Activated T-helper 17 cell treated with anti-CD3 and anti-CD28 coated beads, Interleukin-2, amount 50 U/mL, for 72 hours (primary cell): ENCODE measurements at regions not wholly inside any gene's neighbourhood (a gene's known extent, or its start where the extent isn't known, plus 50 kb on each side); places are given as distances from the start of the nearest gene placed in this dataset.

Experiments used
- ATAC-seq: fragments of 150-1000 bp; cut with Tn5 transposase; replicated peaks from 2 replicates; pipeline ENCODE4 v1.10.0; 2021; ENCODE audit warnings: mild to moderate bottlenecking, moderate library complexity
- H3K27ac Mint-ChIP-seq: one replicate; pipeline ENCODE4 v1.8.0; 2022; ENCODE audit warnings: mixed read lengths
- H3K27me3 Mint-ChIP-seq: one replicate; pipeline ENCODE4 v1.8.0; 2022; ENCODE audit warnings: mixed read lengths
- H3K36me3 Mint-ChIP-seq: one replicate; pipeline ENCODE4 v1.8.0; 2022; ENCODE audit warnings: low read depth, mild to moderate bottlenecking, mixed read lengths
- H3K4me1 Mint-ChIP-seq: one replicate; pipeline ENCODE4 v1.8.0; 2022; ENCODE audit warnings: mixed read lengths
- H3K4me3 Mint-ChIP-seq: one replicate; pipeline ENCODE4 v1.8.0; 2022; ENCODE audit warnings: mild to moderate bottlenecking, mixed read lengths
- H3K9me3 Mint-ChIP-seq: one replicate; pipeline ENCODE4 v1.8.0; 2022; ENCODE audit warnings: mixed read lengths

DNA sequence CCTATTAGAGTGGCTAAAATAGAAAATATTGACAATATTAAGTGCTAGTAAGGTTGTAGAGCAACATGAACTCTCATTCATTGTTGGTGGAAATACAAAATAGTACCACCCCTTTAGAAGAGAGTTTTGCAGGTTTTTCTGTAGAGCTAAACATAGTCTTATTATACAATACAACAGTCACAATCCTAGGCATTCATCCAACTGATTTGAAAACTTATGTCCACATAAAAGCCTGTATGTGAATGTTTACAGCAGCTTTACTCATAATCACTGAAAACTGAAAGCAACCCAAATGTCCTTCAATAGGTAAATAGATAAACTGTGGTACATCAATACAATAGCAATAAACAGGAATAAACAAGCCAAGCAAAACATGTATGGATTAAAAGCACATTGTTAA is 127.2 kb upstream of the PRNP start:
- ATAC-seq = no peak
- H3K27ac Mint-ChIP-seq = no peak overlapping the region
- H3K9me3 Mint-ChIP-seq = no peaks in the 10 kb centered on the region
- H3K36me3 Mint-ChIP-seq = no peaks in the 10 kb centered on the region
- H3K27me3 Mint-ChIP-seq = peaks cover 41% of the 10 kb centered on the region
- no peaks in the 10 kb centered on the region for H3K4me1 Mint-ChIP-seq
- H3K4me3 Mint-ChIP-seq = no peak overlapping the region

DNA sequence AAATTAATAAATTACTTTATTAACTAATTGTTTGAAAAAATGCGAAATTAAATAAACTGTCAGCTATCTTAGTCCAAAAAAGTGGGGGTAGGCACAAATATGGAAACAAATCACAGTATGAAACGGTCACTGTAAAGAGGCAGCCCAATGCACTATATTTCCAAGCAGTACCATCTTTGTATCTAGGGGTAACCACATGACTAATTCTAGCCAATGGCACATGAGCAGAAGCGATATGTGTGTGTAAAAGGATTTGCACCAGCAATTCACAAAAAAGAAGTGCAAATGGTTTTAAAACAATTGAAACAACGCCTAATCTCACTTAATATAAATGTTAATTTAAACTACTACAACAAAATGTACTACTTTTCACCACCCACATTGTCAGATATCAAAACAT is 129.5 kb upstream of the PRNP start:
- Mint-ChIP-seq H3K36me3 (no peaks in the 10 kb centered on the region), H3K9me3 (no peaks in the 10 kb centered on the region), H3K27me3 (peaks cover 38% of the 10 kb centered on the region), H3K4me1 (no peaks in the 10 kb centered on the region), H3K4me3 (no peak overlapping the region), H3K27ac (no peak overlapping the region)
- ATAC-seq = no peak

DNA sequence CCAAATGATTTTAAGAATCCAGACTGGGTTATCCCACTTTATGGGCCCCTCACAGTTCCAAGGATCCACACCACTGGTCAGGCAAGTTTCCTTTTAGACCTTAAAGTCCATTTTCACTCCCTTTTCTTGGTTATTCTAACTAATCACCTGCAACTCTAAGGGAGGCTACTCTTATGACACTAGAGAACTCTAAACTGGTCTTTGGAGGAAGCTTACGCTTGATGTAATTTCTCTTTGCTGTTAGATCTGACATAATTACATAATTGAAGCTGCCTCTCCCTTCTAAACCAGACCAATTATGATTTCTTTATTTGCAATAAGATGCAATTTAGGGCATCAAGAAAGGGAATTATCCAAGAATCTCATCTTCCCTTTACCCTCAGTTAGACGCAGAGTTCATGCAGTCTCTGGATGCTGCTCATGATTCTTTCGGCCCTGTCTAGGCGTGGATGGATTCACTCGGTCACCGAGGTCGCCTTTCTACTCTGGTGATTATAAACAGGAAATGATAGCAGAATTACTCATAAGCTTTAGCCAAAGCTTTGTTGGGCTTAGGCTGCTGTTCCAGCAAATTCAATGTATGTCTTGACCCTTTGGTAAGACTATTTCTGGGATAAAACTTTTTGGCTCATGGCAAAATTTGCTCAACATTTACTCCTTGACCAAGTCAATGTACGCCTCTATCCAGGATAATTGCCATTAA is 130.9 kb upstream of the PRNP start:
- Mint-ChIP-seq H3K27me3 (peaks cover 45% of the 10 kb centered on the region), H3K4me3 (no peak overlapping the region), H3K9me3 (no peaks in the 10 kb centered on the region), H3K4me1 (no peaks in the 10 kb centered on the region), H3K27ac (no peak overlapping the region), H3K36me3 (no peaks in the 10 kb centered on the region)
- ATAC-seq = no peak

DNA sequence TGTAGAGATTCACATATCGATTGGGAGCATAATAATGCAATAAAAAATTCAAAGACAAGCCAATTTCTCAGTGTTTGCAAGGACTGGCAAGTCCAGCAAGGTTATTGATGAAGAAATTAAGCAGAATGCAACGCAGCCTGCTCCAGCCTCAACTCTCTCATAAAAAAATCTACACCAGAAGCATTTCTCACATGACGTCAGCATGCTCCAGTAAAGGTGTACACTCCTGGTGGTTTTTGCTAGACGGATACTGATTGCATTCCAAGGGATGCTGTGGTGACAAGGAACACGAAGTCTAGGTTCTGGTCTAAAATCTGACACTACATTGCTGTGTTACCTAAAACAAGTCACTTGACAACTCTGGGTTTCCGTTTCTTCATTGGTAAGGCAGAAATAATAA is 131.9 kb upstream of the PRNP start:
- Mint-ChIP-seq H3K9me3 (no peaks in the 10 kb centered on the region), H3K27me3 (peaks cover 44% of the 10 kb centered on the region), H3K36me3 (no peaks in the 10 kb centered on the region), H3K4me3 (no peak overlapping the region), H3K4me1 (no peaks in the 10 kb centered on the region), H3K27ac (no peak overlapping the region)
- ATAC-seq = no peak

DNA sequence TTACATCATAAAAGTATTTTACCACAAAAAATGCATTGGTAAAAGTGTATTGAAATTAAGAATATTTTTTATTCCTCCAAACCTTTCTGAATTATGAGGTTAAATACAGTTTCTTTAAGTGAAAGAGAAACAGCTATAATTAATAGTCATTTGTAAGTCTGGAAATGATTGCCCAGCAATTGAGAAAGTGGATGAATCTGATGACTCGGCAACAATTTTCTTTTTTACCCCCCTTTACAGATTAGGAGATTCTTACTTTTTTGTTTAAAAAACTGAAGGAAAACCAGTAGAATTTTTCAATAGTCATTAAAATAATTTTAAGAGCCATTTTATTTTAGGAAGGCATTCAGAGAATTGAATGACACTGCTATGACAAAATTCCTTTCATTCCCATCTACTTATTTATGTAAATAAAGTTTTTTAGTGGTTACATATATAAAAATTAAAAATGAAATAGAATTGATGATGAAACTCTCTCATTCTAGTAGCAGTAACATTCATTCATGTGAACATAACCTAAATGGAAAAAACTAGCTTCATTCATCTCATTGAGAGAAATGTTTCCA is 134.1 kb upstream of the PRNP start:
- Mint-ChIP-seq H3K27me3 (peaks cover 45% of the 10 kb centered on the region), H3K9me3 (no peaks in the 10 kb centered on the region), H3K27ac (no peak overlapping the region), H3K36me3 (no peaks in the 10 kb centered on the region), H3K4me3 (no peak overlapping the region), H3K4me1 (no peaks in the 10 kb centered on the region)
- ATAC-seq = no peak

DNA sequence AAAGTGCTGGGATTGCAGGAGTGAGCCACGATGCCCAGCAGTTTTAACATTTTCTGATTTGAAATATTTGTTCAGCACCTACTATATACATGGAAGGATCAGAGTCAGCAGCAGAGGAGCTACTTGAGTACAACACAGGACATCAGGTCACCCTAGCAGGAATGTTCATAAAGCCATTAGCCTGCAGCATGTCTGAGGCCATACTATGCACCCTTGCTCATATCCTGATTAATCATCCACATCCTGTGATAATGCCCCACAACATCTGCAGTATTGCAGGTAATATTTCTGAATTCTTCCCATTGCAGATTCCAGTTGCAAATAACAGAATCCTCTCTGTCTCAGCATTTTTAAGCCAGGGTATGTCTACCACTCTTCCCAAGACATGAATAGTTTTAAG is 135.5 kb upstream of the PRNP start:
- ATAC-seq = no peak
- Mint-ChIP-seq H3K27ac (no peak overlapping the region), H3K4me3 (no peak overlapping the region), H3K27me3 (peaks cover 56% of the 10 kb centered on the region), H3K9me3 (no peaks in the 10 kb centered on the region), H3K4me1 (no peaks in the 10 kb centered on the region), H3K36me3 (no peaks in the 10 kb centered on the region)

DNA sequence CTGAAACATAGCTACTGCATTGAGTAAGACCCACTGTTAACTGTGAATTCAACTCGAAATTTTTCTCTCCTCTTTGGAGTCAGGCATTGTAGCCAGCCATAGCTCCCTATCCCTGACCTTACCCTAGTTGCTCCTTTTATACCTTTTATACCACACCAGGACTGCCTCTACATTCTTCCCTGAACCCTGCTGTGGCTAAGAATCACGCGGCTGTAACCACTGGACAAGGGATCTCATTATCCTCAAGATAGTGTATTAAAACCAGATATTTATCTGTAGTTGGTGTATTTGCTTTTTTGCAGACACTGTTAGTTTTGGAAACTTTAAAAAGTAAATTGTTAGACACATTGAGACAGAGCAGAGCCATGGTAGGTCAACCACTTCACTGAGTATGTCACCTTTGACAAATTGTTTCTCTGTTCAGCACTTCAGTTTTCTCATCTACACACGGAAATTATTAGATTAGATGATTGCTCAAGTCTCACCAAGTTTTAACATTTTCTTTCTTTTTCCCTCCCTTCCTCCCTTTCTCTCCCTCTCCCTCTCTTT is 136.5 kb upstream of the PRNP start:
- H3K4me3 Mint-ChIP-seq = no peak overlapping the region
- H3K27me3 Mint-ChIP-seq = peaks cover 55% of the 10 kb centered on the region
- no peak for ATAC-seq
- no peaks in the 10 kb centered on the region for H3K4me1 Mint-ChIP-seq
- H3K9me3 Mint-ChIP-seq = no peaks in the 10 kb centered on the region
- H3K36me3 Mint-ChIP-seq = no peaks in the 10 kb centered on the region
- no peak overlapping the region for H3K27ac Mint-ChIP-seq

DNA sequence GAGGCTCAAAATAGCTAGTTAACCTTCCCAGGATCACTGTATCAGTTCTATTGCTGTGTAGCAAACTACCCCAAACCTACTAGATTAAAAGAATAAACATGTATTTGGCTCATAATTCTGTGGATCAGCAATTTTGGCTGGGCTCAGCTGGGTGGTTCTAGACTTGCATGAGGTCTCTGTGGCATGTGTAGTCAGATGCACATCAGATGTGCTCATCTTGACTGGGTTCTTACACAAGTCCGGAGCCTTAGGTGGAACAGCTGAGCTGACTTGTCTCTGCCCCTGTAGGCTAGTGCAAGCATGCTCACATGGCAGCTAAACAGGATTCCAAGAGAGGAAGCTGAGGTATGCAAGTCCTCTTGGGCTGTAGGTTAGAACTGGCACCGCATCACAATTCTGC is 137.7 kb upstream of the PRNP start:
- Mint-ChIP-seq H3K27ac (no peak overlapping the region), H3K27me3 (peaks cover 57% of the 10 kb centered on the region), H3K36me3 (no peaks in the 10 kb centered on the region), H3K9me3 (no peaks in the 10 kb centered on the region), H3K4me1 (no peaks in the 10 kb centered on the region), H3K4me3 (no peak overlapping the region)
- no peak for ATAC-seq

DNA sequence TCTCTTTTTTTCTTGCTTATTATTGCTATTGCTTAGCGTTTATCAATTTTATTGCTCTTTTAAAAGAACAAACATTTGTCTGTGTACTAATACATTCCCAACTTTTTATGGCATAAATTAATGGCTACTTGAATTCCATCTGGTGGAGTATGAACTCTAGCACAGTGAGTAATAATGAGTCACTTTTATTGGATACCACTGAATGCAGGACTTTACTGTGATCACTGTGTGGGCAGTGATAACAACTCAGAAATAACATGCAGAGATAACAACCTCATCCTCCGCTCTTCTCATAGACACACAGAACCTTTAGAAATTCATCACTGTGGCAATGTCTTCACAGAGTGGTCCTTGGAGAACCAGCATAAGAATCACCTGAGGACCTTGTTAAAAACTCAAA is 139.5 kb upstream of the PRNP start:
- H3K4me1 Mint-ChIP-seq = no peaks in the 10 kb centered on the region
- H3K4me3 Mint-ChIP-seq = no peak overlapping the region
- no peaks in the 10 kb centered on the region for H3K36me3 Mint-ChIP-seq
- H3K9me3 Mint-ChIP-seq = no peaks in the 10 kb centered on the region
- no peak for ATAC-seq
- H3K27ac Mint-ChIP-seq = no peak overlapping the region
- H3K27me3 Mint-ChIP-seq = peaks cover 55% of the 10 kb centered on the region

DNA sequence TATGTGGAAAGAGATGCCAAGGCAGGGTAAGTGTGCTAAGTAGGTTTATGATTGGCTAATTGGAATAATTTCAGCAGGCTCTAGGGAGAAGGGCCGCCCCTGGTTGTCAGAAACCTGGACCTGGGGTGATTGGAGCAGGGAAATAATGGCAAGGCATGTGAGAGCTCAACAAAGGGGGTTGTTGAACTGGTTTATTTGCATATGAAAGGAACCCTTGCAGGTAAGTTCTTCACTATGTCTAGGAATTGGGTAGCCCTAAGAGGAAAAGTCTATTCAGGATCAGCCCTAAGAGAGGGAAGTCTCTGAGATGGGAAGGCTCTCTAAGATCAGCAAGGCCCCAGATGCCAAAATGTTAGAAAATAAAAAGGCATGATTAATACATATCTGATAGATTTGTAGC is 139.9 kb upstream of the PRNP start:
- Mint-ChIP-seq H3K27me3 (peaks cover 51% of the 10 kb centered on the region), H3K4me3 (no peak overlapping the region), H3K27ac (no peak overlapping the region), H3K4me1 (no peaks in the 10 kb centered on the region), H3K36me3 (no peaks in the 10 kb centered on the region), H3K9me3 (no peaks in the 10 kb centered on the region)
- no peak for ATAC-seq

DNA sequence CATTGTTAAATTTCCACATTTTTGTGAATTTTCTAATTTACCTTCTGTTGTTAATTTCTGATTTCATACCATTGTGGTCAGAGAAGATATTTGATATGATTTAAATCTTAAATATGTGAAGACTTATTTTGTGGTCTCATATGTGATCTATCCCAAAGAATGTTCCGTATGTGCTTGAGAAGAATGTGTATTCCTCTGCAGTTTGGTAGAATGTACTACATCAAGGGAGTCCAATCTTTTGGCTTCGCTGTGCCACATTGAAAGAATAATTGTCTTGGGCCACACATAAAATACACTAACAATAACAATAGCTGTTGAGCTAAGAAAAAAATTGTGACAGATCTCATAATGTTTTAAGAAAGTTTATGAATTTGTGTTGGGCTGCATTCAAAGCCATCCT is 140.7 kb upstream of the PRNP start:
- no peaks in the 10 kb centered on the region for H3K4me1 Mint-ChIP-seq
- H3K9me3 Mint-ChIP-seq = no peaks in the 10 kb centered on the region
- no peak overlapping the region for H3K27ac Mint-ChIP-seq
- no peak overlapping the region for H3K4me3 Mint-ChIP-seq
- no peaks in the 10 kb centered on the region for H3K36me3 Mint-ChIP-seq
- peaks cover 50% of the 10 kb centered on the region for H3K27me3 Mint-ChIP-seq
- ATAC-seq = no peak

DNA sequence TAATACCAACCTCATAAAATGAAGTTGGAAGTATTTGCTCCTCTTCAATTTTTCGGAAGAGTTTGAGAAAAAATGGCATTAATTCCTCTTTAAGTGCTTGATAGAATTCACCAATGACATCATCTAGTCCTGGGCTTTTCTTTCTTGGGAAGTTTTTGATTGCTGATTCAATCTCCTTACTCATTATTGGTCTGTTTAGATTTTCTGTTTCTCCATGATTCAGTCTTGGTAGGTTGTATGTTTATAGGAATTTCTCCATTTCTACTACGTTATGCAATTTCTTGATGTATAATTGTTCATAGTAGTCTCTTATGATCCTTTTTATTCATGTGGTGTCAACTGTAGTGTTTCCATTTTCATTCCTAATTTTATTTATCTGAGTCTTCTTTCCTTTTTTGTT is 141.5 kb upstream of the PRNP start:
- no peak for ATAC-seq
- Mint-ChIP-seq H3K27me3 (peaks cover 49% of the 10 kb centered on the region), H3K4me1 (no peaks in the 10 kb centered on the region), H3K9me3 (no peaks in the 10 kb centered on the region), H3K36me3 (no peaks in the 10 kb centered on the region), H3K27ac (no peak overlapping the region), H3K4me3 (no peak overlapping the region)

DNA sequence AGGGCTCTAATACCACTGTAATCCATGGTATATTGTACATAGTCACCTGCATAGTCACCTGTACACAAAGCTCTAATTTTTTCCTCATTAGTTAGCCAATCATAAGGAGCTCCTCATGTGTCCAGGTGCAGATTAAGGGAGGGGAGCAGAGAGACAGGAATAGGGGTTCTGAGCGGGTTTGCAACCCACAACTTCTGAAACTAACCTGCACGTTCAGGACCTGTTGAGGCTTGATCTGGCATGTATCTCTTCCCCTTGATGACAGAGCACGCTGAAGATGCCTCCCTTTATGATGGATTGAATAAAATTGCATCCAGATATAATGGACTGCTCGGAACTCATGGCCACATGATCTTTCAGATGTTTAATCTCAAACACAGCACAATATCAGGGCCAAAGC is 144.0 kb upstream of the PRNP start:
- no peak overlapping the region for H3K27ac Mint-ChIP-seq
- no peaks in the 10 kb centered on the region for H3K9me3 Mint-ChIP-seq
- peaks cover 46% of the 10 kb centered on the region for H3K27me3 Mint-ChIP-seq
- no peak overlapping the region for H3K4me3 Mint-ChIP-seq
- no peak for ATAC-seq
- no peaks in the 10 kb centered on the region for H3K4me1 Mint-ChIP-seq
- no peaks in the 10 kb centered on the region for H3K36me3 Mint-ChIP-seq

DNA sequence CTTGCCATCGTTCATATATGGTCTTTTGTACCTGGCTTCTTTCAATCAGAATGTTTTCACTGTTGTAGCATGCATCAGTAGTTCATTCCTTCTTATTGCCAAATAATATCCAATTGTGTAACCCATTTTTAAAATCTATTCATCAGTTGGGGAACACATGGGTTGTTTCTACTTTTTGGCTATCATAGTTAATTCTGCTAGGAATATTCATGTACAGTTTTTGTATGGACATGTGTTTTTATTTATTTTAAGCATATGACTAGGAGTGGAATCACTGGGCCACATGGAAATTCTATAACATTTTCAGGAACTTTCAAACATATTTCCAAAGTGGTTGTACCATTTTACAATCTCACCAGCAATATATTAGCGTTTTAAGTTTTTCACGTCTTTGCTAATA is 151.9 kb upstream of the PRNP start:
- no peak for ATAC-seq
- Mint-ChIP-seq H3K4me3 (no peak overlapping the region), H3K27ac (no peak overlapping the region), H3K36me3 (no peaks in the 10 kb centered on the region), H3K27me3 (peaks cover 41% of the 10 kb centered on the region), H3K9me3 (no peaks in the 10 kb centered on the region), H3K4me1 (no peaks in the 10 kb centered on the region)

DNA sequence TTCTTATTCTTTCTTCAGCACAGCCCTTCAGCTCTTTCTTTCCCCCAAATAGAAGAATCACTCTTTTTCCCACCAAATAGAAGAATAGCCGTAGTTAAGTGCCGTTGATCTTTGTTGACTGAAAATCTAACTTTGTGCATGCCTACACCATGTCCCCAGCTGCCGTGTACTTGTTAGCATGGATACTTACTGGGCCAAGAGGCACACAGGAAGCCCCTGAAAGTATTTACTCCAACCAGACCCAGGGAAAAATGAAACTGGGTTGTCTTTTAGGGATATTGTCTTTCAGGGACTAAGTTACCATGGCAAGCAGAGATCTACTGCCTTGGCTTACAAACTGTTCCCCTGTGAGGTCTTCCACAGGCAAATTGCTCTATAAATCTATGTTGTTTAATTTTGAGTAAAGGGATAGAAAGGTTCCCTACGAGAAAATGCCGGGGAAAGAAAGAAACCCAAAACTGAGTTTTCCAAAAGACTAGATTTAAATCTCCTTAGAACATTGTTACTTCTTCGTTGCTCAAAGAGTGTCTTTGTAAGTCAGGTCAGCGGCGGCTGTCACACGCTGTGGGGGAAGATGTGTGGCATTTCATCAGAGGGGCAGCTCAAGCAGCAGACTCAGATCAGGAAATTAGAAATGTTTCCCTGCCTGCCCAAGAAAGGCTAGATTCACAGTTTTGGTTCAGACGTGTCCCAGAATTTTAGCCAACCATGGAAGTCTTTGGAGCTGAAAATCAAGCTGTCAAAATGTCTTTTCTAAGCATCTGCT is 152.7 kb upstream of the PRNP start:
- no peak for ATAC-seq
- H3K4me3 Mint-ChIP-seq = no peak overlapping the region
- H3K9me3 Mint-ChIP-seq = no peaks in the 10 kb centered on the region
- peaks cover 44% of the 10 kb centered on the region for H3K27me3 Mint-ChIP-seq
- H3K36me3 Mint-ChIP-seq = no peaks in the 10 kb centered on the region
- no peak overlapping the region for H3K27ac Mint-ChIP-seq
- H3K4me1 Mint-ChIP-seq = no peaks in the 10 kb centered on the region
